GM19438 (cell line): ENCODE measurements at regions not wholly inside any gene's neighbourhood (a gene's known extent, or its start where the extent isn't known, plus 50 kb on each side); places are given as distances from the start of the nearest gene placed in this dataset.
"Not testable (repeated sequence)": the region's sequence is repeated elsewhere in the genome, so short reads cannot be mapped to it uniquely, and the experiment has no call there.

Source experiments
- ATAC-seq: cut with Tn5 transposase; IDR thresholded peaks from one replicate; pipeline ENCODE4 v1.9.1; 2021; ENCODE audit warnings: low read depth; ENCODE audit not compliant: unreplicated experiment

- no peak for ATAC-seq
These were observed 207.5 kb downstream of the EXOC5 start for GRCh38 chr14:57061009-57061711.

- ATAC-seq: peak; percentile 93
These were observed 208.3 kb downstream of the EXOC5 start for GRCh38 chr14:57060276-57060955.

DNA sequence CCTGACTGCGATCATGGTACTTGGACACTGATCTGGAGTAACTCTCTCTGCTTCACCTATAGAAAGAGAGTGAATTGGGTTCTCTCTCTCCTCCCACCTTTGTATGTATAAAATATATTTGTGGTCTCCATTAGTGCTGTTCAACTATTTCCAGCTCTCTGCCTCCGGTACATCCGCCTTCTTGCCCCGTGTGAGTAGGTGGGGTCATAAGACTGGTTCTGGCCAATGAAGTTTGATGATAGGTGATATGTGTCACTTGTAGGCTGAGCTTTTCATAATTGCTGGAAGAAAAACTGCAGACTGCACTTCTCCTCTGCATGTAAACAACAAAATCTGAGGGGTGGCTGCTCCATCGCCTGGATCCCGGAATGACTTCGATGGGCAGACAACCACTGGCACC, 210.4 kb downstream of the EXOC5 start:
- no peak for ATAC-seq

DNA sequence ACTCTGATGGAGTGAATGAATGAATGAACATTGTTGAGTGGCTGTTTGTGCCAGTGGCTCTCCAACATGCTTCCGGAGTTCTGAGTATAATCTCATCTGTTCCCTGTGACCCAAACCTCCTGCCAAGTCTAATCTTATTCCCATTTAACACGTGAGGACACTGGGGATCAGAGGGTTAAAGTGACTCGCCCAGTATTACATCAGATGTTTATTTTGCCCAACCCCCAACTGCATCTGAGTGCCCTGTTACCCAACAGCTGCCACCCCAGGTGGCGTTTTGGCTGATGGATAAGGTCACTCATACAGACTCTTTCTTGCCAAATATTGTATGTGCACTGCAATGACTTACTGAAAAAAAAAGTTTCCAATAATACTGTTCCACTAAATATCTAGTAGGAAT, 210.9 kb downstream of the EXOC5 start:
- no peak for ATAC-seq

GRCh38 chr14:57056522-57056921, 212.2 kb downstream of the EXOC5 start:
- not testable (repeated sequence) for ATAC-seq

DNA sequence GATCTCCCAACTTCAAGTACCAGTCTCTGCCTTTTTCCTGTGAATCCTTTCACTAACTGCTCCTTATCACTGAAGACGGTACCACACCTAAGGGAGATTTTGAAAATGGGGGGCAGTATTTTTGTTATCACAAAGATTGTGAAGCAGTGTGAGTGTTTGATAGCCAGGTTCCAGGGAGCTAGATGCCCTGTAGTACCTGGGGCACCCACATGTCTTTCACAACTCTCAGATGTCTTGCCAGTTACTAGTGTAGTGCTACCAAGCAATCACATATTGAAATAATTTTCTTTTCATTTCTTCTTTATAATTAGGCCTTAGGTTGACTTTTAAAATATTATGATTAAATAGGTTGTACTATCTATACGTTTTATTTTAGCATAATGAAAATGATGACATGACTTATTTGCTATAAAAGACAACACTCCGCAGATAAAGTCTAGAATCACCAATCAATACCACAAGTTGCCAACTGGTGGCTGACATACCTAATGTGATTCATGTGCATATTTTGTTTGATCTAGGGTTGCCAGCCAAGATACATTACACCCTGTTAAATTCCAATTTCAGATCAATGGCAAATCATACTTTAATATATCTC, 215.9 kb downstream of the EXOC5 start:
- ATAC-seq: no peak

DNA sequence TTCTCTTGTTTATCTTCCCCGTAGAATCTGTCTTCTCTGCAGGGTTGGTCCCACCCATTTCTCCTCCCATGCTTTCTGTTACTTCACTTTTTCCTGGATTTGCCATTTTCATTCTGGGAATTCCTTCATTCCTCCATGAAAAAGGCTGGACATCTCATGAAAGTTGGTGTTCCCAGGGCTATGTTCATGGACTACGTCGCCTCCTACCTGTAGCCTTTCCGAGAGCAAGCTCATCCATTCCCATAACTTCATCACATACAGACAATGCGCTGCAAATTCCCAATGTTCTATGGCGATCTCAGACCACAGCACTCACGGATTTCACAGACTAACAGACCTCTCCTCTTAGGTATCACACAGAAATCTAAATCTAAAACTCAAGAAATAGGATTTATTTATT, 217.1 kb downstream of the EXOC5 start:
- ATAC-seq: no peak

GRCh38 chr14:57049848-57050247, 218.9 kb downstream of the EXOC5 start:
- no peak for ATAC-seq

DNA sequence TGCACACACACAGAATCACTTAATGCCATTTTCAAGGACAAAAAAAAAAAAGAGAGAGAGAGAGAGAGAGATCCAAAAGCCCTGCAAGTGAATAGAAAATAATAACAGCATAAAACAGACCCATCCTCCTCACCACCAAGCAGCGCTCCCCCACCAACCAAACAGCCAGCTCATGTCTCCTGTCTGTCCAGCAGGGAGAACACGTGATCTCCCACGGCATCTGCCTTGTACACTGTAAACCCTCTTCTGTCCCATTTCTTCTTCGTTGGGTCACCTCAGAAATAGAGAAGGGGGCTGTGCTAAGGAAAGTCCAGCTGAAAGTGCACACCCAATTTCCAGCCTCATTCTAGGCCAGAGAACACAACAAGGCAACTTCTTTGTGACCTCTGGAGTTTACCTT, 222.5 kb downstream of the EXOC5 start:
- ATAC-seq: no peak

DNA sequence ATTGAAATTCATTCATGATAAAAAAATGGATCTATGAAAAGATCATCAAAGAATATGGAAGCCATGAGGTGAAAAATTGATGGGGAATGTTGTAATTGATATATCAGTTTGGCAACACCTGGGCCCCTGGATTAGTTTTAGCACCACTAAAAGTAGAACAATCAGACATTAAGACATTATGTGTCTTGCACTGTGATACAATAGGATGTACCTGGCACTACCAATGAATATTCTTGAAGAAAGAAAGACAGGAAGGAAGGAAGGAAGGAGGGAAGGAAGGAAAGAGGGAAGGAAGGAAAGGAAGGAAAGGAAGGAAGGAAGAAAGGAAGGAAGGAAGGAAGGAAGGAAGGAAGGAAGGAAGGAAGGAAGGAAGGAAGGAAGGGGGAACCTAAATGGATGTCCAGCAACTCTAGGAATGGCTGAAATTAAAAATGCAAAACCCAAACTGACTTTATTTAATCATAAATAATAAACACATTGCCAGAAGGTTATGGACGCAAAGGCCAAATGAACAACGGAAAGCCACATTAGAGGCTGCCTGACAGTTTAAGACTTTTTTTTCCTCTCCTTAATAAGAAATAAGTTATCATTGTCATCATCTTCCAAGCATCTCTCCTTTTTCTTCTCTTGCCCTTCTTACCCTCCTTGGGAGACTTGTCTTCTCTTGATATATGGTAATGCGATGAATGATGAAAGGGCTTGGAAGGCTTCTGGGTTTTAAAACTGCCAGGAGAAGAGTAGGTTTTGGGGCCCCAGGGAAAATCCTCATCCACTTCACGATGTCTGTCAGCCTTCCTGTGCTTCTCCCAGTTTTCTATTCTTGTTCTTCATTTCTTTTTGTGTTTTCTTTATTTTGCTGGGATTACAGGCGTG, 224.4 kb downstream of the EXOC5 start:
- ATAC-seq: not testable (repeated sequence)

GRCh38 chr14:57038689-57039088, 228.4 kb upstream of the OTX2 start:
- ATAC-seq: no peak

DNA sequence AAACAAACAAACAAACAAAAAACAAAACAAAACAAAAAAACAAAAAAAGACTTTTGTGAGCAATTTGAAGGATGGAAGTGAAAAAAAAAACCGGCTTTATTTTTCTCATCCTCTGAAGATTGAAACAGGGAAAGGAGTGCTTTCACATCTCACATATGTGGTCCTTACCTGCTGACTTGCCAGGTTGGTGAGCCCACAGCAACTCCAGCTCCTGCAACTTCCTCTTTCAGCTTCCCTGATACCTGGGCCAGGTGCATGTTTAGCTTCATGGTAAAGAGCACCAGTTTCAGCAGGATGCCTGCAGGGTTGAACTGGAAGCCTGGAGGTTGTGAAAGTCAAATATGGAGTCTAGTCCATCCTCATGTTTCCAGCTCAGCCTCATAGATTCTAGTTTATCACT, 221.2 kb upstream of the OTX2 start:
- ATAC-seq: no peak

- ATAC-seq: no peak
These were observed 219.5 kb upstream of the OTX2 start for GRCh38 chr14:57029620-57030253.

DNA sequence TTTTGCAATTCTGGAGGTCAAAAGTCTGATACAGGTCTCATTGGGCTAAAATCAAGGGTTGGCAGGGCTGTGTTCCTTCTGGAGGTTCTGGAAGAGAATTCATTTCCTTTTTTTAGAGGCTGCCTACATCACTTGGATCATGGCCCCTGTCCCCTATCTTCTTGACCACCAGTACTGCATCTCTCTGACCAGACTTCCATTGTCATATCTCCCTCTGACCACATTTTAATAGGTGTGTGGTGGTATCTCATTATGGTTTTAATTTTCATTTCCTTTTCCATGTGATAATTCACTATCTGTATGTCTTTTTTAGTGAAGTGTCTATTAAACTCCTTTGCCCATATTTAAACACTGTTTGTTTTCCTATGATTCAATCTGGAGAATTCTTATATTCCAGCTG, 215.2 kb upstream of the OTX2 start:
- ATAC-seq: no peak

DNA sequence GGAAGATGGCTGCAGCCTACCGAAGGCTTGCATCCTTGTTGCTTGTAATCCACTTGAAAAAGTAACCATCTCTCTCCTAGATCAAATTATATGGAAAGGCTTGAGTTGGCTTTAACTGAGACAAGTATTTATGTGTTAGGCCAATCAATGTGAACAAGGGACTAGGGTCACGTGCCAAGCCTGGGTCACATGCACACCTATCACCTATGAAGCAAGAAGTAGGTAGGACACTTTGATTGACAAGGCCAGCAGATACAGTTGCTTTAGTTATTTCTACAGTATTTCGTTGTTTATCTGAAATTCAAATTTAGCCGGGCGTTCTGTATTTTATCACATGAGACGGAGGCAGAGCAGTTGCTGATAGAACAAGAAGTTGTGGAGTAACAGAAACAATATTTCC, 212.3 kb upstream of the OTX2 start:
- ATAC-seq: no peak

DNA sequence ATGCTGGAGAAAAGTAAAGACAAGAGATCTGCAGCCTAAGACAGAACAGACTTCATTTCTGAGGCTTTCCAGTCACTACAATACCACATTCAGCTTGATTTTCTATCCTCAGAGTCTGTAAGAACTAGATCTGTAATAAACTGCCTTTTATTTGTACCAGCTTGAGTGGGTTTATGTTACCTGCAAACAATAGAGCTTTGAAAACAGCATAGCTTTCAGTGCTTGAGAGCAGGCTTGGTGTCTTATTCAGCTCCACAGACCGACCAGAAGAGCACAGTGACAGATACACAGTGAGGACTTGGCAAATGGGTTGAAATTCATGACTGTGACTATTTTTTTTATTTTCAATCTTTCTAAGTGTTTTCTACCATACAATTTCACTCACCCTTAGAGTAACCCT, 207.8 kb upstream of the OTX2 start:
- ATAC-seq: no peak

GRCh38 chr14:57013987-57014386, 203.7 kb upstream of the OTX2 start:
- no peak for ATAC-seq

DNA sequence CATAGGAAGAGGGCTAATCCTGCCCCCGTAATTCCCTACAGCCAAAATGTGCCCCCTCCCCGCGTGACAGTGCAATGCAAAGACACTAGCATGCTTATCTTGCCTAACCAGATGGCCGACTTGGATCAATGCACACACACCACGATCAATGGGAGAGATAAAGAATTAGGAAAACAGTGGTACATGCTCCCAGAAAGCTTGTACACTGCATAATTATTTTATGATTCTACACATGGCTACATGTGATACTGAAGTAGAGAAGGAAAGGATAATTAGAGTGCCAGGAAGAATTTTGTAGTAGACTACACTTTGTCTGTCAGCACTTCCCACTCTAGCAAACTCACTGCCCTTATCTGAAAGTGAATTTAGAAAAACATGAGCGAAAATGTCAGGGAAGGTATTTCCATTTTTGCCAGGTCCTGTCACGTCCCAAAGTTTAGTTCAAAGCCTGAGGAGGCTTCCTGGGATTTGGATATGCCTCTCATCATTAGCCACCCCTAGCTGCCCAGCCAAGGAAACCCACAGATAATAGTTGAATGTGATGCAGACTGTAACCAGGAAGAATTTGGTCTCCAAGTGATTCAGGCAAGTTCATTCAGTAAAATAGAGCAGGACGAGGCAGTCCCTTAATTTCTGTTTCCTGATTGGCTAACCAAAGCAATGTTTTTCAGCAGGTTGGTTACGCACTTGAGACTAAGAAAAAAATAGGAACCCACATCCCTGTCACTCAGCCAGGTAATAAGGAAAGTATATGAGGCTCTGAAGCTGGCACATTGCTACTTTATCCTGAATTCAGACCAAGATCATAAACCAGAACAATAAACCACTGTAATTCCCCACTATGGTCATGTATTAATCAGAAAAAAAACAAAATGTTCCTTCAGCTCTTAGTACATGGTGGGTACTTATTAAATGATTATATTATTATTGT, 199.6 kb upstream of the OTX2 start:
- ATAC-seq: no peak

DNA sequence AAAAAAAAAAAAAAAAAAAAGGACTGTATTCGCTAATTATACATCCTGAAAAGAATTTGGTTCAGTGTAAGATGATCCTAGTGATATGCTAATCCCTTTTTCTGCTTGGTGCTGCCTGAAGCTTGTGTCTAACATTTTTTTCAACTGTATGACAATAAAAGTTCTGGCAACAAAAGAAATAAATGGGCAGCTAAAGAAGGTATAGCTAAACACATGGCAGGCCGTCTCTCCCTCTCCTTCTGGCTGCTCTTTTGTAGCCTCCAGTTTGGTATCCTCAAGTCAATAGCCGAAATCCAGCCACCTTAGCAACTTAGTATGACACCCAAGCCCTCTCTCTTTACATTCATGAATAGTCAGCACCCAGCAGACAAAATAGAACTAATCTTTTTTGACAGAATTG, 198.3 kb upstream of the OTX2 start:
- ATAC-seq: no peak

GRCh38 chr14:56998728-56999127, 188.4 kb upstream of the OTX2 start:
- ATAC-seq: no peak
